Left ventricle myocardium inferior (tissue), 1 donor: ENCODE measurements at regions not wholly inside any gene's neighbourhood (a gene's known extent, or its start where the extent isn't known, plus 50 kb on each side); places are given as distances from the start of the nearest gene placed in this dataset.

Experiments
- DNase-seq: peaks from one replicate; pipeline ENCODE4 v3.0.0-alpha.2; 2020
- H3K27ac ChIP-seq: fragments of 200-600 bp; replicated peaks from 2 replicates; pipeline ENCODE4 v1.8.0; 2021
- H3K27me3 ChIP-seq: fragments of 200-600 bp; 2 replicates; pipeline ENCODE4 v1.8.0; 2021; ENCODE audit warnings: low read depth
- H3K36me3 ChIP-seq: fragments of 200-600 bp; 2 replicates; pipeline ENCODE4 v1.8.0; 2021
- H3K4me1 ChIP-seq: fragments of 200-600 bp; 2 replicates; pipeline ENCODE4 v1.8.0; 2021
- H3K4me3 ChIP-seq: fragments of 200-600 bp; 2 replicates; pipeline ENCODE4 v1.8.0; 2021; ENCODE audit warnings: mild to moderate bottlenecking, moderate library complexity
- H3K9me3 ChIP-seq: fragments of 200-600 bp; replicated peaks from 2 replicates; pipeline ENCODE4 v1.8.0; 2021
- CTCF ChIP-seq: fragments of 200-600 bp; IDR thresholded peaks from 2 replicates; pipeline ENCODE4 v1.8.0; 2021; ENCODE audit warnings: antibody characterized with exemption, mild to moderate bottlenecking, borderline replicate concordance
- intact Hi-C: fragments of 100-400 bp; cut with micrococcal nuclease; formaldehyde crosslinking; loops from one replicate; pipeline ENCODE4 v1.11.0; 2022
- donor health status: DM: no; HTN: yes; CAD: no; lungs with severe emphysema.

- intact Hi-C loops = no loop called here
- TF ChIP-seq CTCF = no peak
- DNase-seq = no peak
Observed at GRCh38 chr3:31147550-31147949, 253.1 kb upstream of the GADL1 start.

GRCh38 chr3:31157047-31157694 is 262.7 kb upstream of the GADL1 start:
- H3K4me1 ChIP-seq = no peaks in the 10 kb centered on the region
- H3K27ac ChIP-seq = no peak overlapping the region
- H3K36me3 ChIP-seq = no peaks in the 10 kb centered on the region
- H3K9me3 ChIP-seq = no peaks in the 10 kb centered on the region
- no peak for DNase-seq
- H3K4me3 ChIP-seq = no peak overlapping the region
- TF ChIP-seq CTCF = no peak
- intact Hi-C loops = no loop called here
- peaks cover 6% of the 10 kb centered on the region for H3K27me3 ChIP-seq

More at GRCh38 chr3:31147550-31147949, 253.1 kb upstream of the GADL1 start:
- H3K4me3 ChIP-seq = no peak overlapping the region
- no peak overlapping the region for H3K27ac ChIP-seq
- H3K4me1 ChIP-seq = no peaks in the 10 kb centered on the region
- H3K36me3 ChIP-seq = no peaks in the 10 kb centered on the region
- H3K9me3 ChIP-seq = peaks cover 27% of the 10 kb centered on the region
- H3K27me3 ChIP-seq = no peaks in the 10 kb centered on the region

- Histone ChIP-seq H3K27ac (no peak overlapping the region), H3K27me3 (peaks cover 12% of the 10 kb centered on the region), H3K9me3 (no peaks in the 10 kb centered on the region), H3K36me3 (no peaks in the 10 kb centered on the region), H3K4me1 (no peaks in the 10 kb centered on the region), H3K4me3 (no peak overlapping the region)
- intact Hi-C loops = no loop called here
- no peak for TF ChIP-seq CTCF
- no peak for DNase-seq
Observed at GRCh38 chr3:31157893-31158620, 263.6 kb upstream of the GADL1 start.

- peaks cover 14% of the 10 kb centered on the region for H3K27me3 ChIP-seq
- intact Hi-C loops = no loop called here
- H3K9me3 ChIP-seq = no peaks in the 10 kb centered on the region
- TF ChIP-seq CTCF = no peak
- DNase-seq = no peak
- no peak overlapping the region for H3K4me3 ChIP-seq
- H3K27ac ChIP-seq = no peak overlapping the region
- H3K4me1 ChIP-seq = no peaks in the 10 kb centered on the region
- no peaks in the 10 kb centered on the region for H3K36me3 ChIP-seq
Observed at GRCh38 chr3:31159331-31160039, 265.0 kb upstream of the GADL1 start.

GRCh38 chr3:31161889-31162288 is 267.4 kb upstream of the GADL1 start:
- H3K27me3 ChIP-seq = peaks cover 14% of the 10 kb centered on the region
- H3K4me3 ChIP-seq = no peak overlapping the region
- H3K36me3 ChIP-seq = no peaks in the 10 kb centered on the region
- no peak for TF ChIP-seq CTCF
- intact Hi-C loops = no loop called here
- DNase-seq = no peak
- H3K27ac ChIP-seq = no peak overlapping the region
- no peaks in the 10 kb centered on the region for H3K9me3 ChIP-seq
- H3K4me1 ChIP-seq = peaks cover 21% of the 10 kb centered on the region
